IPS-NIHi7 (cell line): ENCODE measurements at regions not wholly inside any gene's neighbourhood (a gene's known extent, or its start where the extent isn't known, plus 50 kb on each side); places are given as distances from the start of the nearest gene placed in this dataset.
A peak's percentile ranks its signal among the peaks of the same experiment; 100 is the strongest.
"Not testable (repeated sequence)": the region's sequence is repeated elsewhere in the genome, so short reads cannot be mapped to it uniquely, and the experiment has no call there.

Experiments
- DNase-seq: peaks from one replicate; pipeline ENCODE4 v3.0.0; 2012; ENCODE audit warnings: mixed read lengths; ENCODE audit errors: extremely low spot score

- no peak for DNase-seq
Observed at GRCh38 chr9:135275163-135275562, 187.7 kb downstream of the OLFM1 start.

GRCh38 chr9:135275571-135276289, 188.3 kb downstream of the OLFM1 start:
- no peak for DNase-seq

- no peak for DNase-seq
Observed at GRCh38 chr9:135277219-135278201, 190.0 kb downstream of the OLFM1 start.

GRCh38 chr9:135278586-135278985, 191.1 kb downstream of the OLFM1 start:
- no peak for DNase-seq

- no peak for DNase-seq
Observed at GRCh38 chr9:135279385-135279784, 191.9 kb downstream of the OLFM1 start.

DNA sequence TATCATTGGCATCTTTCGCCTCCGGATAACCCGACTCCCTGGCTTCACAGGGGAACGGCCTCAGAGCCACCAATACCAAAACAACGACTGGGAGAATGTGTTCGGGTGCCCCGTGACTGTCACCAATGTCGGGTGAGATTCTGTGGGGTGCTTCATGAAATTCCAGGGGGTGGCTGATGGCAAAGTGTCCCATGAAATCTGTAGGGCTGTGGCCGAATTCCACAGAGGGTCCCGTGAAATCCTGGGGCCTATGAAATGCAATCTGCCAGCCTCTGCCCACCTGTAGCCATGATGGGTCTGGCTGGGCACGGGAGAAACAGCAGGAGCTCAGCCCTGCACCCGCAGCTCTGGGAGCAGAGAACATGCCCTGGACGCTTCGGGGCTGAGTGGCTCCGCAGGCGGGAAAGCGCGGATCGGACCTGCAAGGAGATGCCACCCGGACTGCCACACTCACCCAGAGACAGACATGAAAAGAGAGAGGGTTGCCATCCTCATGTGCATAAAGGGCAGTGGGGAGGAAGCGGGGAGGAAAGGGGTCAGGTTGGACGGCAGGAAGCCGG, 192.4 kb downstream of the OLFM1 start:
- DNase-seq: no peak

- DNase-seq: no peak
Observed at GRCh38 chr9:135280666-135281065, 193.2 kb downstream of the OLFM1 start.

GRCh38 chr9:135281151-135281550, 193.7 kb downstream of the OLFM1 start:
- DNase-seq: peak; percentile 79

DNA sequence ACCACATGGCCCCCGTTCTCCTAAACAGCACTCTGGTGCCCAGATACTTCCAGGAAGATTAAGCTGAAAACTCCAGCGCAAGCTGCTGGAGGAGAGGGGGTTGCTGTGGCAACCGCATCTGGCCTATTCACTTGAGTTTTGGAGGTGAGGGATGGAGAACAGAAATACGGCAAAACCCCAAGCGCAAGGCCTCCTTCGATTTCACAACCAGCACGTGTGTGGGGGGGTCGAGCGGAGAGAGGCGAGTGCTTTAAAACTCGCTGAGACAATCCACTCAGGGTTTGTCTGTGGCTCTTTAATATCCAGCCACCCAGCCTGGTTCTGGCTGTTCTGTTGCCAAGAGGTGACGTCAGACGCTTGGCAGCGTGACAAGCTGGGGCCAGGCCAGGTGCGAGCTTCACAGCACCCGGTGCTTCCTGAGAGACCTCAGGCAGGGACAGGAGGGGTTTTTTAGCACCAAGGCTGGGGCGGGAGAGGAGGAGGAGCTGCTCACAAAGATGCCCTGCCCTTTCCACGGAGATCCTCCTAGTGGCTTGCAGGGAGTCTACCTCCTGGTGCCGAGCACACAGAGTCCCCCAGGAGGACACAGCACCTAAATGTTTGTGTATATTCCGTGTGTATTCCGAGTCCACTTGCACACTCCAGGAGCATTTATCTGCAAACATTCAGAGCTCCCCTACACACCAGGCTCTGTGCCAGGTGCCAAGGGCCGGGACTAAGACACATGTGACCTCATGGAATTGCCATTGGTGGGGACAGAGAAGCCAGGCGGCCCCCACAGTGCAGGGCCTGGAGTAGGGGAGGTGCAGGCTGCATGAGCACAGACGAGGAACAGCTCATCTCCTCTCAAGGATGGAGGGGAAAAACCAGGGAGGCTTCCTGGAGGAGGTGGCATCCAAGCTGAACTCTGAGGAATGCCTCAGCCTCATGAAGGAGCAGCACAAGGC, 194.6 kb downstream of the OLFM1 start:
- DNase-seq: no peak

DNA sequence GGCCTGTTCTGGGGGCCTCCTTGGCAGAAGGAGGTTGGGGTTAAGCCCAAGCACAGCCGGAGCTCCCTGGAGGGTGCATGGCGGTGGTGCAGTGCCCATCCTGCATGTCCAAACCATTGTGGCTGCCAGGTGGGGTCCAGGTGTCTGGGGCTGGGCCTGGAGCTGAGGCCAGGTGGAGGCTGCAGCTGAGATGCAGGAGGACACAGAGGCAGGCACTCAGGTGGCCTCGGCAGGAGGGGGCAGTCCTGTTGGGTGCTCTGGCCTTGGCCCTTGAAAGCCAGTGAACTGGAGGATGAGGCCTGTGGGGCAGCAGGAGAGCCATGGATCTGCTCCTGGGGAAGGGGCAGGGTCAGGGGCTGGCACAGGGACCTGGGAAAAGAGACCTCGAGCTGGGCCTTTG, 195.3 kb downstream of the OLFM1 start:
- no peak for DNase-seq

DNA sequence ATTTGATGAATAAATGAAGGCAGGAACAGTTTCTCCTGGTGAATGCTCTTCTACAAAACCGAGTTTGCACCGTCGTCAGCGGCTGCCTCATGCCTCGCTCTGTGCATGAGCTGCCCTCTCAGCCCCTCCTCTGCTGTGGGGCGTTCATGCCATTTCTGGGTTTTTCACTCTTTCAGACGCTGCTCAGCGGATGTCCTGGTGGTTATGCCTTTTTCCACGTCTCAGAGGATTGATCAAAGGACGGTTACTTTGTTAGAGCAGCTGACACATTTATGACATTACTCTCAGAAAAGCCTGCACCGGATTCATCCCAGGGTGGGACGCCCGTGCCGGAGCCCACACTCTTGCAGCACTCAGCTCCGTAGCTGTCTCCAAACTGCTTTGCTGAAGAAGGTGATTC, 195.9 kb upstream of the PPP1R26 start:
- no peak for DNase-seq

DNA sequence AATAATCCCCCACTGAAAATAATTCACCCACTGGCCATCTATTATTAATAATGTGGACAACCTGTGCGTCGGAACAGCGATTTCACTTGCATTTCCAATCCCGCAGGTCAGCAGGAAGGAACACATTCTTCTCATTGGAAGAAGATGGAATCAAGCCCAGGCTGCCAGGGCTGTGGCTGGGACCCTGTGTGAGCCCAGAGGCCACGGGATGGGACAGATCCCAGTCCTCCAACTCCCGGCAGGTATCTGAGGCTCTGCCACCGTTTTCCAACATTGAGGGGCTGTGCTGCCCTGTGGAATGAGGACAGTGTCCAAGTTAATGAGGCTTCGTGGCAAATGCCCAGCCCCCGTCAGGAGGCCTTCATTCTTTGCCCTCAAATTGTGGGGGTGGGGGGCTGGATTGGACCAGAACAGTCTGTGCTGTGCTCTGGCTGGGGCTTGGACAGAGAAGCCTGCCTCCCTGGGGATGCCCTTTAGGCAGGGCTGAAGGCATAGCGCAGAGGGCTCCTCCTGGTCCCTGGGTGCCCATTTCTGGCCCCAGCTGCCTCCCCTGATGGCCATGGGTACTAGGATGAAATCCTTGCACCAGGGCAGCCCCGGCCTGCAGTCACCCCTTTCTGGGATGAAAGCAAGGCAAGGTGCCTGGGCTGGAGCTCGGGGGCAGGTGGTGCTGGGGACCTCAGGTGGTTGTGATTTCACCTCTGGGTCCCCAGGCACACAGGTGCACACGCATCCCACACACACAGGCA, 195.0 kb upstream of the PPP1R26 start:
- DNase-seq: no peak

DNA sequence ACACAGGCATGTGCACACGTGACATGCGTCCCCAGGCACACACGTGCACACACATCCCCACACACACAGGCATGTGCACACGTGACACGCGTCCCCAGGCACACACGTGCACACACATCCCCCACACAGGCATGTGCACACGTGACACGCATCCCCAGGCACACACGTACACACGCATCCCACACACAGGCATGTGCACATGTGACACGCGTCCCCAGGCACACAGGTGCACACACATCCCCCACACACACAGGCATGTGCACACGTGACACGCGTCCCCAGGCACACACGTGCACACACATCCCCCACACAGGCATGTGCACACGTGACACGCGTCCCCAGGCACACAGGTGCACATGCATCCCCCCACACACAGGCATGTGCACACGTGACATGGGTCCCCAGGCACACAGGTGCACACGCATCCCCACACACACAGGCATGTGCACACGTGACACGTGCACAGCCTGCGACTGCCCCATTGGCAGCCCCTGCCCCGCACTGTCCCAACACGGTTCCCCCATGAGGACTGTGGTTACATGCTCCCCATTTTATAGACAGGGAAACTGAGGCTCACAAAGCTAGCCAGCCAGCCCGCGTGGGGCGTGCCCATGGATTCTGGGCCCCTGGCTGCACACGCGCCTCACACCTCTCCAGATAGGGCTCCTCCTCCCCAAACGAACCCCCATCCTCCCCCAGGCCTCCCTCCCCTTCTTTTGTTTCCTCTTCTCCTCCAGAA, 193.2 kb upstream of the PPP1R26 start:
- DNase-seq: not testable (repeated sequence)

DNA sequence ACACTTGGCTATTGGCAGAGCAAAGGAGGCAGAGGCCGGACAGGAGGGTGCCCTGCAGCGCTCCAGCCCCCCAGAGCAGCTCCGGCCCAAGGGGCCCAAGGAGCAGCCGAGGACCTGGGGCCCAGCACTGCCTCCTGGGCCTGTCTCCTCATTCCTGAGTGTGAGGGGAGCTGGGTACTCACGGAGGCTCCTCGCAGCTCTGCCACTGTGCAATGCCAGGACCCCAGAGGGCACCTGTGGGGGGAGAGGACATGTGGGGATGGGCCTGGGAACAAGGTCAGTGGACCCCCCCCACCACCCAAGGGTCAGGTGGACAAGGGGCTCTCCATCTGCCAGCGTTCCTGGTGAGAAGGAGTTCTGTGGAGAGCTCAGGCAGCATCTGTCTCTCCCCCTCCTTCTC, 192.6 kb upstream of the PPP1R26 start:
- no peak for DNase-seq

DNA sequence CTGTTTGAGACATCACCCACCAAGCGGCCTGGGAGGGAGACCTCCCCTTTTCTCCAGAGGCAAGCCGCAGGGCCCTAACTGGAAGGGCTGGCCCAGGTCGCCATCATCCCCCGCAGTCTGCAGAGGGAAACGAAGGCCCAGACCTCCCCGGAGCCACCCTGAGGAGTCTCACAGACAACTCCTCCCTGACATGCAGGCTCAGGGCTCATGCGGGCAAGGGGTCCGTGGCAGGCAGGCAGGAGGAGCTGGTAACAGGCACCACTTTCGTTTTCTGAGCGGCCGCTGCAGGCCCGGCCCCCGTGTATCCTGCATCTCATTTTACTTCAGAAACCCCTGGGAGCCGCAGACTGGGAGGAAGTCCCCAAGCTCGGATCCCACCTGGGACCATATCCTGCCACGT, 192.0 kb upstream of the PPP1R26 start:
- DNase-seq: no peak

GRCh38 chr9:135288054-135288453, 191.5 kb upstream of the PPP1R26 start:
- DNase-seq: no peak

- no peak for DNase-seq
Observed at GRCh38 chr9:135289081-135289491, 190.5 kb upstream of the PPP1R26 start.

DNA sequence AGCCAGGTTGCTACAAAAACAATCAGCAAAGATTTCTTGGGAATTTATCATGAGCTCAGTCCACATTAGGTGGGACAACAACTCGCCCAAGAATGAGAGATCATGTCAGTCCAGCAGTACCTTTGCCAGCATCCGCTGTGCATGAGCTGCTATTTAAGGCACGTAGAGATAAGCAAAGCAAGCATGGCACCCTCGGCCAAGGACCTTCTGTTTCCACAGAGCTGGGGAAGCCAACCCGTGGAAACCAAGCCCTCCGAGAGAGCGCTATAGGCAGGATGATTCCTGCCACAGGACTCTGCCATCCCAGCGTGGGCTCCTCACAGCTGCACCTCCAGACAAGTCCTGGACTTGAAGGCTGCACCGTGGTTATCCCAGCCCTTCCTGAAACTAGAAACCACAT, 189.5 kb upstream of the PPP1R26 start:
- DNase-seq: no peak

DNA sequence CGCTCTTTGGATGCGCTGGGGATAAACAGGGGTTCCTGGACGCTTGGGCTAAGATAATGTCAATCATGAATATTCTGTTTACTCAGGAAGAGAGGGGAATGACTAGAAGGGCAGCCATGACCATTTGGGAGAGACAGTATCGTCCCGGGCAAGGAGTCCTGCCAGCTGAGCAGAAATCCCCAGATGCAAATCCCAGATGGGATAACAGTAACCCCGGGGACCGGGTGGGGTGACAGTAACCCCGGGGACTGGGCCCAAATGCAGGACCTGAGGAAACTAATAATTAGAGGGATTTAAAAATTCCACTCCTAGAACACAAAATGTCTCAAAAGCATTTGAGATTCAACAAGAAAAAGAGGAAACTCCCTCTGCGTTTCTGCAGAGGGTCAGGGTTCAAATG, 189.0 kb upstream of the PPP1R26 start:
- no peak for DNase-seq

DNA sequence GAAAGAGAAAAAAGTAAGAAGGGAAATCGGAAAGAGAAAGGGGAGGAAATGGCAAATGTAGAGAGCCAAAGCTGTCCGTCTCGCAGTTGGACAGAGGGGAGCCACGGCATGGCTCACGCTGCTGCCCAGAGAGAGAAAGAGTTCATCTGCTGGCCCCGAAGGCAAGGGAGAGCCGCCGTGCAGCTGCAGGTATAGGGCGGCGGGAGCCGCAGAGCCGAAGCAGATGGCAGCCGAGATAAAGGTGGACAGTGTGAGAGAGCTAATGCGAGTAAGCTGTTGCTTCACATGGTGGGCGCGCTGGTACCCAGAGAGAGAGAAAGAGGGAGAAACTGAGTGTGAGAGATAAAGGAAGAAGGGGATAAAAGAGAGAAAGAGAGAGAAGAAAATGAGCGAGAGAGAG, 188.4 kb upstream of the PPP1R26 start:
- no peak for DNase-seq
